Natural killer cell (primary cell): ENCODE measurements at regions not wholly inside any gene's neighbourhood (a gene's known extent, or its start where the extent isn't known, plus 50 kb on each side); places are given as distances from the start of the nearest gene placed in this dataset.

Experiments used
- ATAC-seq, 3 donors: fragments of 150-1000 bp in 2 of 3; fragments of 200-7000 bp in 1 of 3; cut with Tn5 transposase; 1 replicate in 1 of 3; 2 replicates in 2 of 3; pipeline ENCODE4 v1.10.0; 2021; ENCODE audit warnings: mild to moderate bottlenecking in 2 of 3, moderate library complexity in 2 of 3
- DNase-seq, 2 donors: peaks; one replicate each; pipeline versions ENCODE4 v3.0.0 to v3.0.0-alpha.2; 2013 to 2021; ENCODE audit warnings: mixed read lengths in 1 of 2
- H3K27ac ChIP-seq: one replicate; pipeline ENCODE4 v1.5.1; 2013; ENCODE audit warnings: mild to moderate bottlenecking, low read length
- H3K27me3 ChIP-seq: one replicate; pipeline ENCODE4 v1.6.1; 2013; ENCODE audit warnings: low read length; ENCODE audit not compliant: control insufficient read depth, insufficient read depth
- H3K36me3 ChIP-seq: one replicate; pipeline ENCODE4 v1.6.1; 2013; ENCODE audit warnings: low read length; ENCODE audit not compliant: control insufficient read depth, insufficient read depth
- H3K4me1 ChIP-seq: one replicate; pipeline ENCODE4 v1.6.1; 2013; ENCODE audit warnings: low read length; ENCODE audit not compliant: control insufficient read depth, insufficient read depth
- H3K4me3 ChIP-seq: one replicate; pipeline ENCODE4 v1.5.1; 2013; ENCODE audit warnings: low read length
- H3K9me3 ChIP-seq: one replicate; pipeline ENCODE4 v1.6.1; 2013; ENCODE audit warnings: low read length; ENCODE audit not compliant: control insufficient read depth, insufficient read depth
- H3K27ac Mint-ChIP-seq, 2 donors: one replicate each; pipeline ENCODE4 v1.8.0; 2022; ENCODE audit warnings: mild to moderate bottlenecking in 2 of 2, mixed read lengths in 2 of 2, moderate library complexity in 1 of 2
- H3K27me3 Mint-ChIP-seq, 2 donors: one replicate each; pipeline ENCODE4 v1.8.0; 2022; ENCODE audit warnings: low read depth in 2 of 2, mixed read lengths in 2 of 2
- H3K36me3 Mint-ChIP-seq: one replicate; pipeline ENCODE4 v1.8.0; 2022; ENCODE audit warnings: mixed read lengths
- H3K4me1 Mint-ChIP-seq, 2 donors: one replicate each; pipeline ENCODE4 v1.8.0; 2022; ENCODE audit warnings: mixed read lengths in 2 of 2
- H3K4me3 Mint-ChIP-seq: one replicate; pipeline ENCODE4 v1.8.0; 2022; ENCODE audit warnings: mild to moderate bottlenecking, moderate library complexity, mixed read lengths
- H3K9me3 Mint-ChIP-seq, 2 donors: one replicate each; pipeline ENCODE4 v1.8.0; 2022; ENCODE audit warnings: mixed read lengths in 2 of 2
- WGBS: methylation state at CpG from one replicate; pipeline ENCODE4 v1.1.7; 2013; ENCODE audit warnings: missing lambda C conversion rate; ENCODE audit not compliant: insufficient coverage; 5-methylcytosine and 5-hydroxymethylcytosine counted together
- intact Hi-C: fragments of 100-400 bp; cut with micrococcal nuclease; formaldehyde crosslinking; loops from one replicate; pipeline ENCODE4 v1.14.2; 2022
- TF ChIP-seq, protein P1 (sequence below): fragments of 200-600 bp; IDR thresholded peaks from one replicate; pipeline ENCODE4 v1.8.0; 2022; ENCODE audit warnings: antibody characterized with exemption

DNA sequence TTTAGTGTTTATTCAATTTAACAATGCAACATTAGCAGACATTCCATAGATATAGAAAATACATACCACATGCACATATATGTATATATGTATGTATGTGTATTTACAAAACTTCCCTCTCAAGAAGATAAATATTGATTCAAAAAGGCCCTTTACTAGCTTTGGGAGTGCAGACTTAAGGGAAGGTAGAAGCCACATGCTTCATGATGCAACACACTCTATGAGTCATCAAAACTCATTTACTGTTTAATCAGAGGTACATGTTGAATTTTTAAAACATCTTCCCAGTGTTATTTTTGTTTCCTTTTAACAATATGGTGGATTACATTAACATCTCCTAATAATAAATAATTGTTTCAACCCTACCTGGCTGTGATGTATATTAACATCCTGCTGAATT is 61.4 kb upstream of the KIRREL1 start:
- no peaks in the 10 kb centered on the region for H3K9me3 ChIP-seq
- H3K27ac Mint-ChIP-seq, result no peak overlapping the region
- no peaks in the 10 kb centered on the region for H3K36me3 ChIP-seq
- H3K9me3 Mint-ChIP-seq, result no peaks in the 10 kb centered on the region
- H3K27me3 ChIP-seq, result no peaks in the 10 kb centered on the region
- H3K36me3 Mint-ChIP-seq, result no peaks in the 10 kb centered on the region
- H3K4me3 ChIP-seq, result no peak overlapping the region
- peaks cover 6 to 7% of the 10 kb centered on the region in 2 donors for H3K27me3 Mint-ChIP-seq
- no peak overlapping the region for H3K4me3 Mint-ChIP-seq
- H3K27ac ChIP-seq, result no peak overlapping the region
- DNase-seq (no peak), ATAC-seq (no peak)
- intact Hi-C loops, result no loop called here
- no peaks in the 10 kb centered on the region for H3K4me1 ChIP-seq
- H3K4me1 Mint-ChIP-seq, result no peaks in the 10 kb centered on the region
- TF ChIP-seq, protein P1, sequence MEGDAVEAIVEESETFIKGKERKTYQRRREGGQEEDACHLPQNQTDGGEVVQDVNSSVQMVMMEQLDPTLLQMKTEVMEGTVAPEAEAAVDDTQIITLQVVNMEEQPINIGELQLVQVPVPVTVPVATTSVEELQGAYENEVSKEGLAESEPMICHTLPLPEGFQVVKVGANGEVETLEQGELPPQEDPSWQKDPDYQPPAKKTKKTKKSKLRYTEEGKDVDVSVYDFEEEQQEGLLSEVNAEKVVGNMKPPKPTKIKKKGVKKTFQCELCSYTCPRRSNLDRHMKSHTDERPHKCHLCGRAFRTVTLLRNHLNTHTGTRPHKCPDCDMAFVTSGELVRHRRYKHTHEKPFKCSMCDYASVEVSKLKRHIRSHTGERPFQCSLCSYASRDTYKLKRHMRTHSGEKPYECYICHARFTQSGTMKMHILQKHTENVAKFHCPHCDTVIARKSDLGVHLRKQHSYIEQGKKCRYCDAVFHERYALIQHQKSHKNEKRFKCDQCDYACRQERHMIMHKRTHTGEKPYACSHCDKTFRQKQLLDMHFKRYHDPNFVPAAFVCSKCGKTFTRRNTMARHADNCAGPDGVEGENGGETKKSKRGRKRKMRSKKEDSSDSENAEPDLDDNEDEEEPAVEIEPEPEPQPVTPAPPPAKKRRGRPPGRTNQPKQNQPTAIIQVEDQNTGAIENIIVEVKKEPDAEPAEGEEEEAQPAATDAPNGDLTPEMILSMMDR, result no peak

DNA sequence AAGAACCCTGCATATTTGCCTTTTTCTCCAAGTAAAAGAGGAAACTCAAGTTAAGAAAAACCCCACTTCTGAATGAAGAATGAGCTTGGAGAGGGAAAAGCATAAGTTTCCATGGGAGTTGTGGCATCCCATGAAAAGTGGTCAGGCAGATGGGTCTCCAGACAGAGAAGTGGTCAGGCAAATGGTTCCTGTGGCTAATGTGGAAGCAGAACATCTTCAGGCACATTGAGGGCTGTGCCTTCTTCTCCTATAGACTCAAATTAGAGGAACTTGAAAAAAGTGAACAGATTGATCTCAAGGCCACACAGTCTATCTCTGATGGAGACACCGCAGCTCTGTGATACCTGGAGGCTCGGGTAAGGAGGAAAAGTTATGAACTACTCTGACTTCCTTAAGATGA is 55.7 kb upstream of the KIRREL1 start:
- Mint-ChIP-seq H3K4me3 (no peak overlapping the region), H3K27me3 (peaks cover 22 to 33% of the 10 kb centered on the region in 2 donors), H3K27ac (no peak overlapping the region), H3K4me1 (no peaks in the 10 kb centered on the region), H3K9me3 (no peaks in the 10 kb centered on the region), H3K36me3 (no peaks in the 10 kb centered on the region)
- H3K4me3 ChIP-seq, result no peak overlapping the region
- H3K36me3 ChIP-seq, result no peaks in the 10 kb centered on the region
- no peaks in the 10 kb centered on the region for H3K4me1 ChIP-seq
- 100% methylated on average over 1 of the region's 2 CpGs for WGBS
- intact Hi-C loops, result no loop called here
- H3K27ac ChIP-seq, result no peak overlapping the region
- no peaks in the 10 kb centered on the region for H3K27me3 ChIP-seq
- TF ChIP-seq, protein P1, result no peak
- DNase-seq (no peak), ATAC-seq (no peak)
- H3K9me3 ChIP-seq, result no peaks in the 10 kb centered on the region

DNA sequence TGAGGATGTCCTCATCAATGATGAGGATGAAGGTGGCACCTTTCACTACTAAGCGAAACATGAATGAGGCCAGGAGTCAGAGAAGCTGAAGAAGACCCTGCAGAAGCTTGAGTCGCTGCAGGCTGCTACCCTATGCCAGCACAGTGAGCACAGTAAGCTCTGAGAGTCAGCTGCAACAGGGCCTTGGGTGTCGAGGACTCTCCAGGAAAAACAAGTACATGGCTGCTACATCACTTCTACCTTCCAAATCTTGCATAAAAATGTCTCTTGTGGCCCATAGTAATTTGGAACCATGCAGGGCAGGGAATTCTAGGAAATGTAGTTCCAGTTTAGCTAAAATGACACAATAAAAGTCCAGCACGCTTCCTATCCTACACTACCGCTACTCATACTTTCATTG is 51.5 kb upstream of the KIRREL1 start:
- Histone ChIP-seq H3K27me3 (no peaks in the 10 kb centered on the region), H3K36me3 (no peaks in the 10 kb centered on the region), H3K27ac (no peak overlapping the region), H3K9me3 (no peaks in the 10 kb centered on the region), H3K4me3 (no peak overlapping the region), H3K4me1 (no peaks in the 10 kb centered on the region)
- H3K4me3 Mint-ChIP-seq, result no peak overlapping the region
- H3K27ac Mint-ChIP-seq, result no peak overlapping the region
- no peaks in the 10 kb centered on the region for H3K9me3 Mint-ChIP-seq
- TF ChIP-seq, protein P1, result no peak
- peaks cover 16 to 27% of the 10 kb centered on the region in 2 donors for H3K27me3 Mint-ChIP-seq
- WGBS, result 89% methylated on average over 3 of the region's 5 CpGs
- DNase-seq, result no peak
- ATAC-seq, result no peak
- peaks cover 11 to 17% of the 10 kb centered on the region in 2 donors for H3K4me1 Mint-ChIP-seq
- no peaks in the 10 kb centered on the region for H3K36me3 Mint-ChIP-seq
- intact Hi-C loops, result no loop called here
